ENCODE measurements at regions not wholly inside any gene's neighbourhood (a gene's known extent, or its start where the extent isn't known, plus 50 kb on each side); places are given as distances from the start of the nearest gene placed in this dataset.

DNA sequence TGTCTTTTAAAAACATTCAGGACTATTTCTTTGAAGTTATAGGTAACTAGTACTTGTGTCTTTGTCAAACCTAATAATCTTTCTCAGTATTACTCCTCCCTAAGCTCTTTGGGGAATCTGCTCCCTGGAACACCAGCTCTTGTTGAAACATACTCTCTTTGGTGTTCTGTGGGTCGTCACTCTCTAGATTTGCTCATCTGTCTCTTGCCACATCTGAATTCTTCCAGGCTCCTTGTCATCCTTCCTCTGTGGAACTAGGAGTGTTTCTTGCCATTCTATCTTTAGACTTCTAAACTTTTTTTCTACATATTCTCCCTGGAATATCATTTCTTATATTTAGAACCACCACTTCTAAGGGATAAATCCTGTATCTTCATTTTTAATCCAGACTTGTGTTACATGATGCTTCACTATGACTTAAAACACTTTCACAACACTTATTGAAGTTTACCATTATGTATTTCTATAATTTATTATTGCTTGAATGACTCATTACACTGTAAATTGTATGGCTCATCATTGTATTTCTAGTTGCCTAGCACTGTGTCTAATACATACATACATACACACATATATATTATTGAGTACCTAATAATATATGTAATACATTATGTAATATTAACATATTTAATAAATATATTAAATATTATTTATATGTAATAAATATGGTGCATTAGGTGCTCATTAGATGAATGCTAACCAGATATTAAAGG, 186.1 kb downstream of the TMA16 start:
- TF ChIP-seq, protein P1, sequence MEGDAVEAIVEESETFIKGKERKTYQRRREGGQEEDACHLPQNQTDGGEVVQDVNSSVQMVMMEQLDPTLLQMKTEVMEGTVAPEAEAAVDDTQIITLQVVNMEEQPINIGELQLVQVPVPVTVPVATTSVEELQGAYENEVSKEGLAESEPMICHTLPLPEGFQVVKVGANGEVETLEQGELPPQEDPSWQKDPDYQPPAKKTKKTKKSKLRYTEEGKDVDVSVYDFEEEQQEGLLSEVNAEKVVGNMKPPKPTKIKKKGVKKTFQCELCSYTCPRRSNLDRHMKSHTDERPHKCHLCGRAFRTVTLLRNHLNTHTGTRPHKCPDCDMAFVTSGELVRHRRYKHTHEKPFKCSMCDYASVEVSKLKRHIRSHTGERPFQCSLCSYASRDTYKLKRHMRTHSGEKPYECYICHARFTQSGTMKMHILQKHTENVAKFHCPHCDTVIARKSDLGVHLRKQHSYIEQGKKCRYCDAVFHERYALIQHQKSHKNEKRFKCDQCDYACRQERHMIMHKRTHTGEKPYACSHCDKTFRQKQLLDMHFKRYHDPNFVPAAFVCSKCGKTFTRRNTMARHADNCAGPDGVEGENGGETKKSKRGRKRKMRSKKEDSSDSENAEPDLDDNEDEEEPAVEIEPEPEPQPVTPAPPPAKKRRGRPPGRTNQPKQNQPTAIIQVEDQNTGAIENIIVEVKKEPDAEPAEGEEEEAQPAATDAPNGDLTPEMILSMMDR (IDR thresholded peaks at IDR 0.05; ENCODE audit: low read depth, low read length): no peak
- TF ChIP-seq, protein P2, sequence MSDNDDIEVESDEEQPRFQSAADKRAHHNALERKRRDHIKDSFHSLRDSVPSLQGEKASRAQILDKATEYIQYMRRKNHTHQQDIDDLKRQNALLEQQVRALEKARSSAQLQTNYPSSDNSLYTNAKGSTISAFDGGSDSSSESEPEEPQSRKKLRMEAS (IDR thresholded peaks at IDR 0.05; ENCODE audit: low read depth, low read length): no peak
- TF ChIP-seq POLR2A (IDR thresholded peaks at IDR 0.05; ENCODE audit: extremely low read depth, insufficient read length): no peak

All from NB4 (cell line).